PC-9 (cell line): ENCODE measurements at regions not wholly inside any gene's neighbourhood (a gene's known extent, or its start where the extent isn't known, plus 50 kb on each side); places are given as distances from the start of the nearest gene placed in this dataset.

Experiments
- EZH2 ChIP-seq: fragments of 200-600 bp; sonication (generic); IDR thresholded peaks from 2 replicates; pipeline ENCODE4 v1.8.0; 2017; ENCODE audit warnings: antibody characterized with exemption, low read depth
- TF ChIP-seq, protein P1 (sequence below): fragments of 200-600 bp; sonication (generic); conservative IDR thresholded peaks from 2 replicates; pipeline ENCODE4 v1.6.1; 2017; ENCODE audit warnings: mixed run types, antibody characterized with exemption, mild to moderate bottlenecking, moderate library complexity

DNA sequence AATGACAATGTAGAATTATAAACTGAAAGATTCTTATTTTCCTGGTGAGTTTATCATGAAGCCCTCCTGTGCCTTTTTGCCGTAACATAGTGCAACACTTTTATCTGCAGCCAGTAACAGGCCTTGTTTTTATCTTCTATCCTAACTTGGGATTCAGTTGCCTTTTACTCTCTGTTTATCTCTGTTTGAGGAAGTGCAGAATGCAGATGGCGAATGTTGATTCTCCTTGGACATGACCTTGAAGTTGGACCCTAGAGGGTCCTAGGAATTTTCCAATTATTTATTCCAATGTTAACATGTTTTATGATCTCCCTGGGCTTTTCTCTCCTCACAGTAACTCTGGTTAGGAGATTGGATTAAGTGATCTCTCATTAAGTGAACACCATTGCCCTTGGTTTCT lies 165.0 kb downstream of the FMR1NB start:
- TF ChIP-seq, protein P1, sequence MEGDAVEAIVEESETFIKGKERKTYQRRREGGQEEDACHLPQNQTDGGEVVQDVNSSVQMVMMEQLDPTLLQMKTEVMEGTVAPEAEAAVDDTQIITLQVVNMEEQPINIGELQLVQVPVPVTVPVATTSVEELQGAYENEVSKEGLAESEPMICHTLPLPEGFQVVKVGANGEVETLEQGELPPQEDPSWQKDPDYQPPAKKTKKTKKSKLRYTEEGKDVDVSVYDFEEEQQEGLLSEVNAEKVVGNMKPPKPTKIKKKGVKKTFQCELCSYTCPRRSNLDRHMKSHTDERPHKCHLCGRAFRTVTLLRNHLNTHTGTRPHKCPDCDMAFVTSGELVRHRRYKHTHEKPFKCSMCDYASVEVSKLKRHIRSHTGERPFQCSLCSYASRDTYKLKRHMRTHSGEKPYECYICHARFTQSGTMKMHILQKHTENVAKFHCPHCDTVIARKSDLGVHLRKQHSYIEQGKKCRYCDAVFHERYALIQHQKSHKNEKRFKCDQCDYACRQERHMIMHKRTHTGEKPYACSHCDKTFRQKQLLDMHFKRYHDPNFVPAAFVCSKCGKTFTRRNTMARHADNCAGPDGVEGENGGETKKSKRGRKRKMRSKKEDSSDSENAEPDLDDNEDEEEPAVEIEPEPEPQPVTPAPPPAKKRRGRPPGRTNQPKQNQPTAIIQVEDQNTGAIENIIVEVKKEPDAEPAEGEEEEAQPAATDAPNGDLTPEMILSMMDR: no peak
- no peak for TF ChIP-seq EZH2
